Right ventricle myocardium inferior (tissue), 1 donor: ENCODE measurements at regions not wholly inside any gene's neighbourhood (a gene's known extent, or its start where the extent isn't known, plus 50 kb on each side); places are given as distances from the start of the nearest gene placed in this dataset.

ENCODE experiments used
- ATAC-seq: fragments of 200-7000 bp; cut with Tn5 transposase; one replicate; pipeline ENCODE4 v1.9.1; 2020; ENCODE audit warnings: mild to moderate bottlenecking, moderate library complexity
- DNase-seq: peaks from one replicate; pipeline ENCODE4 v3.0.0; 2021; ENCODE audit errors: missing footprints
- intact Hi-C: fragments of 100-400 bp; cut with DNase I; formaldehyde crosslinking; loops from one replicate; pipeline ENCODE4 v1.11.0; 2022
- donor health status: DM: no; HTN: yes; CAD: no; lungs with severe emphysema.

- no peak for ATAC-seq
- DNase-seq = no peak
- intact Hi-C loops = no loop called here
Observed at GRCh38 chr1:36723813-36724212, 241.1 kb upstream of the CSF3R start.

- intact Hi-C loops = no loop called here
- DNase-seq (no peak), ATAC-seq (no peak)
Observed at GRCh38 chr1:36722871-36723270, 240.2 kb upstream of the CSF3R start.

GRCh38 chr1:36721261-36721660, 238.5 kb upstream of the CSF3R start:
- ATAC-seq = no peak
- intact Hi-C loops = no loop called here
- no peak for DNase-seq

GRCh38 chr1:36717431-36717830, 234.7 kb upstream of the CSF3R start:
- DNase-seq (no peak), ATAC-seq (no peak)
- intact Hi-C loops = no loop called here

- intact Hi-C loops = no loop called here
- DNase-seq = no peak
- no peak for ATAC-seq
Observed at GRCh38 chr1:36715797-36716196, 233.1 kb upstream of the CSF3R start.

GRCh38 chr1:36714301-36714700, 231.6 kb upstream of the CSF3R start:
- DNase-seq = no peak
- intact Hi-C loops = no loop called here
- ATAC-seq = no peak

- ATAC-seq (no peak), DNase-seq (no peak)
- intact Hi-C loops = no loop called here
Observed at GRCh38 chr1:36711480-36711879, 228.8 kb upstream of the CSF3R start.

GRCh38 chr1:36710951-36711350, 228.2 kb upstream of the CSF3R start:
- ATAC-seq = no peak

GRCh38 chr1:36709869-36710481, 227.3 kb upstream of the CSF3R start:
- intact Hi-C loops = no loop called here
- DNase-seq (no peak), ATAC-seq (no peak)

More at GRCh38 chr1:36710951-36711350, 228.2 kb upstream of the CSF3R start:
- intact Hi-C loops = no loop called here
- DNase-seq = no peak

GRCh38 chr1:36708587-36708986, 225.9 kb upstream of the CSF3R start:
- ATAC-seq (no peak), DNase-seq (no peak)
- intact Hi-C loops = no loop called here

GRCh38 chr1:36707221-36707620, 224.5 kb upstream of the CSF3R start:
- DNase-seq (no peak), ATAC-seq (no peak)
- intact Hi-C loops = no loop called here

GRCh38 chr1:36706416-36706815, 223.7 kb upstream of the CSF3R start:
- no peak for ATAC-seq
- DNase-seq = no peak
- intact Hi-C loops = no loop called here

- ATAC-seq (no peak), DNase-seq (no peak)
- intact Hi-C loops = no loop called here
Observed at GRCh38 chr1:36705629-36706028, 222.9 kb upstream of the CSF3R start.

GRCh38 chr1:36703526-36704208, 221.0 kb upstream of the CSF3R start:
- ATAC-seq (peak; percentile 83), DNase-seq (peak; percentile 86)
- intact Hi-C loops = loop anchor here (2.0 to 5.0 kb wide), 2 partner anchors 335 to 729 kb away; no protein-coding TSS in a partner anchor

- ATAC-seq = no peak
- DNase-seq = no peak
- intact Hi-C loops = loop anchor here (2.0 to 5.0 kb wide), 2 partner anchors 336 to 729 kb away; no protein-coding TSS in a partner anchor
Observed at GRCh38 chr1:36702963-36703362, 220.2 kb upstream of the CSF3R start.

GRCh38 chr1:36699113-36699911, 216.6 kb upstream of the CSF3R start:
- intact Hi-C loops = no loop called here
- DNase-seq (no peak), ATAC-seq (no peak)

- intact Hi-C loops = no loop called here
Observed at GRCh38 chr1:36697836-36698605, 215.3 kb upstream of the CSF3R start.

GRCh38 chr1:36696261-36696940, 213.7 kb upstream of the CSF3R start:
- no peak for ATAC-seq
- DNase-seq = no peak
- intact Hi-C loops = no loop called here

More at GRCh38 chr1:36697836-36698605, 215.3 kb upstream of the CSF3R start:
- ATAC-seq (no peak), DNase-seq (no peak)

- intact Hi-C loops = no loop called here
- no peak for ATAC-seq
- no peak for DNase-seq
Observed at GRCh38 chr1:36693603-36694002, 210.9 kb upstream of the CSF3R start.
